K562 (cell line): ENCODE measurements at regions not wholly inside any gene's neighbourhood (a gene's known extent, or its start where the extent isn't known, plus 50 kb on each side); places are given as distances from the start of the nearest gene placed in this dataset.

Source experiments
- NFIC ChIP-seq: fragments of 450-650 bp; IDR thresholded peaks from 2 replicates; pipeline ENCODE4 v1.6.1; 2017; ENCODE audit warnings: mild to moderate bottlenecking, inconsistent platforms
- USF2 ChIP-seq: sonication (generic); formaldehyde crosslinking; IDR thresholded peaks from 2 replicates; pipeline ENCODE4 v1.5.0; 2020; ENCODE audit warnings: missing genetic modification reagents
- ZBTB49 ChIP-seq: sonication (generic); formaldehyde crosslinking; IDR thresholded peaks from 2 replicates; pipeline ENCODE4 v1.8.0; 2022; ENCODE audit warnings: missing genetic modification reagents, mild to moderate bottlenecking, borderline replicate concordance
- ZNF324 ChIP-seq: fragments of 250-450 bp; sonication (Bioruptor Pico); IDR thresholded peaks from 2 replicates; pipeline ENCODE4 v1.4.0; 2020; ENCODE audit warnings: mild to moderate bottlenecking

GRCh38 chr5:25858019-25858418 lies 1180.4 kb downstream of the CDH9 start:
- TF ChIP-seq ZBTB49 (CRISPR knock-in tag) (no peak), ZNF324 (CRISPR knock-in tag) (no peak), USF2 (CRISPR knock-in tag) (no peak), NFIC (no peak)
